ENCODE measurements at regions not wholly inside any gene's neighbourhood (a gene's known extent, or its start where the extent isn't known, plus 50 kb on each side); places are given as distances from the start of the nearest gene placed in this dataset.
"Not testable (repeated sequence)": the region's sequence is repeated elsewhere in the genome, so short reads cannot be mapped to it uniquely, and the experiment has no call there.

DNA sequence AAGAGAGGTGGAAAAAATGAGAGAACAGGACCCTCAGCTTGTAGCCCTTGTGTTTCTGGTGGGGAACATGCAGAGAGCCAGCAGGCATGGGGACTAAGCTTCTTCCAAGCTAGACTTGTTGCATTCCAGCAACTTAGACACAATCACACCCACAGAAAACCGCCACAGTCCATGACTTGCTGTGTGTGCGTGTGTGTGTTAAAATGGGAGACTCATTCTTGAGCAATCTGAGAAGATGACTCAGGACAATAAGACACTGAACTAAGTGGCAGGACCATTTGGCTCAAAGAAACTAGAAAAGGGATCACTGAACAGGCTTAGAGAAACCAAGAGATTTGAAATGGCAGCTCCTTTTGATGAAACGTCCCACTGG, 78.0 kb downstream of the HLX start:
- Histone ChIP-seq H3K4me1 (ENCODE audit: insufficient read depth, low read length) (no peaks in the 10 kb centered on the region), H3K4me3 (ENCODE audit: low read length) (no peak overlapping the region), H3K27me3 (ENCODE audit: insufficient read depth, low read length, poor library complexity, severe bottlenecking) (no peaks in the 10 kb centered on the region), H3K36me3 (ENCODE audit: insufficient read depth, low read length) (no peaks in the 10 kb centered on the region), H3K9me3 (ENCODE audit: low read length) (no peaks in the 10 kb centered on the region), H3K27ac (ENCODE audit: low read depth, low read length) (no peak overlapping the region)
- no peaks in the 10 kb centered on the region for H3K4me1 Mint-ChIP-seq
- POLR2A ChIA-PET: no interaction called here
- no peak overlapping the region for H3K4me3 Mint-ChIP-seq
- CTCF ChIA-PET: no interaction called here
- no peaks in the 10 kb centered on the region for H3K27me3 Mint-ChIP-seq
- DNase-seq: no peak
- H3K36me3 Mint-ChIP-seq: no peaks in the 10 kb centered on the region
- no peak overlapping the region for H3K27ac Mint-ChIP-seq
- peaks cover 0 to 5% (median 0%) of the 10 kb centered on the region in 5 donors for H3K9me3 Mint-ChIP-seq

DNA sequence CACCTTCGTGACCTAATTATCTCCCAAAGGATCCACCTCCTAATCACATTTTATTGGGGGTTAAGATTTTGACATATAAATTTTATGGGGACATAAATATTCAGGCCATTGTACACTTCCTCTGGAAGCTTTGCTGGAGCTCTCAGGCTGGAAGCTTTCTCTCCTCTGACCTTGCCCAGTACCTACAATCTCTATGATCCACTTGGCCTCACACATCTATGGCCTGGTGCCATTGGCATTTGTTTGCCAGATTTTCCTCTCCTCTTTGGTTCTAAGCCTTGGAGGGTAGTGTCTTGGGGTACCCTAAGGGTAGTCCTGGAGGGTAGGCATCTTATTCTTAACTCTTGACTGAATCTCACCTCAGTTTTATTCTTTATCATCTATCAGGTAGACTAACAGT, 79.0 kb downstream of the HLX start:
- H3K9me3 Mint-ChIP-seq: peaks cover 0 to 5% (median 0%) of the 10 kb centered on the region in 5 donors
- no peak for DNase-seq
- H3K27me3 Mint-ChIP-seq: no peaks in the 10 kb centered on the region
- H3K4me3 Mint-ChIP-seq: no peak overlapping the region
- H3K4me1 ChIP-seq (ENCODE audit: insufficient read depth, low read length): no peaks in the 10 kb centered on the region
- no peaks in the 10 kb centered on the region for H3K36me3 ChIP-seq (ENCODE audit: insufficient read depth, low read length)
- ChIA-PET POLR2A (no interaction called here), CTCF (no interaction called here)
- no peaks in the 10 kb centered on the region for H3K36me3 Mint-ChIP-seq
- H3K4me3 ChIP-seq (ENCODE audit: low read length): no peak overlapping the region
- no peak overlapping the region for H3K27ac ChIP-seq (ENCODE audit: low read depth, low read length)
- H3K4me1 Mint-ChIP-seq: no peaks in the 10 kb centered on the region
- no peaks in the 10 kb centered on the region for H3K9me3 ChIP-seq (ENCODE audit: low read length)
- H3K27ac Mint-ChIP-seq: no peak overlapping the region
- no peaks in the 10 kb centered on the region for H3K27me3 ChIP-seq (ENCODE audit: insufficient read depth, low read length, poor library complexity, severe bottlenecking)

DNA sequence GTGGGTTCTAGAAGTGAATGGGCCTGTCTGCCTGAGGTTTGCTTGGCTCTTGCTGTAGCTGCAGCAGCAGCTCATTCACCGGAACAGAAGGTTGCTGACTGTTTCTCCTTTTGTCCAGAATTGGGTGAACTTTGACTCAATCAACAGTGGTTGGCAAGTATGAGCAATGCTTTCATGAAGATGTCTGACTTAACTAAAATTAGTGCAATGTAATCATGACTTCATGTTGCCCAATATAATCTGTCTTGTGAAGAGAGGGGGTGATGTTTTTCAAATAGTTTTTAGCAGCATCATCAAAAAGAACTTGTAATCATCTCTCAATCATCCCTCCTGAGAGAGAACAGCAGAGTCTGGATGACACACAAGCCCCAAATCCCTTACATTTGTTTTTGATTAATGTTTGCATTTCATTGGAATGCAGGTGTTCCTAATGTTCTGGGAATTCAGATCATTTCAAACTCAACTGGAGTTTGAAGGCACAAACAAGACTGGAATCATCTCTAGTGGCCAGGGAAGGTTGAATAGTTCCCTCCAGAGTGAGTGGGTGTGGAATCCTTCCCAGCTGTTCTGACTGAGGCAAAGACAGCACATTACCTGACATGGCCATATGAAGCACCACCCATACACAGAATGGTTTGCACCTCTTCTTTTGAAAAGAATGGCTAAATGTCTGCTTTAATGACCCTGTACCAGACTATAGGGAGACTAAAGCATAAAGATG, 82.9 kb downstream of the HLX start:
- Mint-ChIP-seq H3K9me3 (peaks cover 0 to 11% (median 6%) of the 10 kb centered on the region in 5 donors), H3K4me1 (no peaks in the 10 kb centered on the region), H3K27me3 (no peaks in the 10 kb centered on the region), H3K27ac (no peak overlapping the region), H3K36me3 (no peaks in the 10 kb centered on the region), H3K4me3 (no peak overlapping the region)
- Histone ChIP-seq H3K4me1 (ENCODE audit: insufficient read depth, low read length) (no peaks in the 10 kb centered on the region), H3K36me3 (ENCODE audit: insufficient read depth, low read length) (no peaks in the 10 kb centered on the region), H3K4me3 (ENCODE audit: low read length) (no peak overlapping the region), H3K27ac (ENCODE audit: low read depth, low read length) (no peak overlapping the region), H3K27me3 (ENCODE audit: insufficient read depth, low read length, poor library complexity, severe bottlenecking) (no peaks in the 10 kb centered on the region), H3K9me3 (ENCODE audit: low read length) (no peaks in the 10 kb centered on the region)
- DNase-seq: no peak
- POLR2A ChIA-PET: no interaction called here
- CTCF ChIA-PET: no interaction called here

DNA sequence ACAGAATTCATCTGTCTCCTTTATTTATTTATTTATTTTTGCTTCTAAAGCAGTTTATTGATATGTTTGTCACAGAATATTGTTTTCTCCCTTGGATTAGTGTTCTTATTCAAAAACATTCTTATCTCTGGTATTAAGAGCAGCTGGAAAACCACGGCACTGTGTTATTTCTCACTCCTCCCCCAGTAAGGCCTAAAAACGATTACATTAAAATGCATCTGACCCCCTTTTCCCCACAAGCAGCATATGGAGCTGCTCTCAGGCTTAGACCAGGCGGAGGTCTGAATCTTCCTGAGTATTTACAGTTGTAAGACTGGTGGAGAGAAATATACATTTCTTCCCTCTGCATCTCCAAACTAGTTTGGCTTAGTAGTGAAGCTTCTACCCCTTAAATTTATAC, 86.8 kb downstream of the HLX start:
- POLR2A ChIA-PET: no interaction called here

DNA sequence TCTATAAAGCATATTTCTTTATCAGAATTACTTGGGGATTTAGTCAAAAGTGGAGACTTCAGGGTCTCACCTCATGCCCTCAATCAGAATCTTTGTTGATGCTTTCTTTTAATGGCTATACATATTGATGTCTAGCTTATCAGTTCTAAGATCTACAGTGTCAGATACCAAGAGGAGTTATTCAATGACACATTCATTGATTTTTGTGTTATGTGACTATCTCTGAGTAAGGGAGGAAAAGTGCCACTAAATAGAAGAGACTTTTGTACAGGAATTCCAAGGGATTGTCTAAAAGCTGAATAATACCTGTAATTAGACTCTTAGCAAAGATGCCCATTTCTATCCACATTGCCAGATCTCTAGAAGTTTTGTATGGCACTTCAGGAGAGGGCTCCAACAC, 87.2 kb downstream of the HLX start:
- POLR2A ChIA-PET: no interaction called here
- Mint-ChIP-seq H3K4me3 (no peak overlapping the region), H3K4me1 (no peaks in the 10 kb centered on the region)

More for the DNA sequence above, 86.8 kb downstream of the HLX start:
- H3K4me3 ChIP-seq (ENCODE audit: low read length): no peak overlapping the region
- H3K4me3 Mint-ChIP-seq: no peak overlapping the region
- CTCF ChIA-PET: no interaction called here
- H3K36me3 Mint-ChIP-seq: no peaks in the 10 kb centered on the region
- H3K9me3 Mint-ChIP-seq: peaks cover 0 to 9% (median 6%) of the 10 kb centered on the region in 5 donors
- DNase-seq: no peak
- no peaks in the 10 kb centered on the region for H3K9me3 ChIP-seq (ENCODE audit: low read length)
- no peaks in the 10 kb centered on the region for H3K27me3 Mint-ChIP-seq
- no peaks in the 10 kb centered on the region for H3K36me3 ChIP-seq (ENCODE audit: insufficient read depth, low read length)
- no peak overlapping the region for H3K27ac ChIP-seq (ENCODE audit: low read depth, low read length)
- no peaks in the 10 kb centered on the region for H3K27me3 ChIP-seq (ENCODE audit: insufficient read depth, low read length, poor library complexity, severe bottlenecking)
- no peaks in the 10 kb centered on the region for H3K4me1 ChIP-seq (ENCODE audit: insufficient read depth, low read length)
- no peaks in the 10 kb centered on the region for H3K4me1 Mint-ChIP-seq
- H3K27ac Mint-ChIP-seq: no peak overlapping the region

DNA sequence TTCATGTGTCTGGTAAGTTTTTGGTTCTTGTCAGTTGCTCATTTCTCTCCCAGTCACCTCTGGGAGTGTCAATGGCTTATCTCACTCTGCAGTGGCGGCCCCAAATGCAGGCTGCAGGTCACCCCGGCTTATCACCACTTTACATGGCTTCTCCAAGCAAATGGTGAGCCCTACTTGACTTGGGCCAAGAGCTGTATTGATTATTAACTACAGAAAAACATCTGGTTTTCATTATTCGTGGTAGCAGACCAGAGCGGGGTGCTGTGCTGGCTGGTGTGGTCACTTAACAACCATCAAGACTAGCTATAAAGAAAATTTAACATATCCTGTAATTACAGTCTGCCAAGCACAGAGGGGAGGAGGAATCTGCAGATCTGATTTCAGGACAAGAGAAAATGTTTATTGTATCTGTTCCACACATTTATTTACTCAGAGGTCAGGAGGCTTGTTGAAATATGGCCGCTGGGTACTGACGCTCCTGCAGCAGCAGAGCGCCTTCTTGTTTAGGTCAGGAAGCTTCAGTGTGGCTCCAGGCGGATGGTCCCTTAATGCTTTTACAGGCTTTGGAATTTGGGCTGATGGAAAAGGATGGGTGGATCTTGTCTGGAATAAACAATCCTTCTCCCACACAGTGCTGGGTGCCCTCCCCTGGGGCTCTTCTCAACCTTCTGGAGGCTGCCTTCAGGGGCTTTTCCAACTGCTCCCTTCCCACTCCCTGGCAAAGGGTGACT, 87.8 kb downstream of the HLX start:
- no peaks in the 10 kb centered on the region for H3K27me3 Mint-ChIP-seq
- no peaks in the 10 kb centered on the region for H3K4me1 Mint-ChIP-seq
- Histone ChIP-seq H3K4me3 (ENCODE audit: low read length) (no peak overlapping the region), H3K27ac (ENCODE audit: low read depth, low read length) (no peak overlapping the region), H3K9me3 (ENCODE audit: low read length) (no peaks in the 10 kb centered on the region), H3K4me1 (ENCODE audit: insufficient read depth, low read length) (no peaks in the 10 kb centered on the region), H3K27me3 (ENCODE audit: insufficient read depth, low read length, poor library complexity, severe bottlenecking) (no peaks in the 10 kb centered on the region), H3K36me3 (ENCODE audit: insufficient read depth, low read length) (no peaks in the 10 kb centered on the region)
- no peak for DNase-seq
- no peaks in the 10 kb centered on the region for H3K36me3 Mint-ChIP-seq
- ChIA-PET CTCF (no interaction called here), POLR2A (no interaction called here)
- H3K4me3 Mint-ChIP-seq: no peak overlapping the region
- peaks cover 0 to 9% (median 6%) of the 10 kb centered on the region in 5 donors for H3K9me3 Mint-ChIP-seq
- H3K27ac Mint-ChIP-seq: no peak overlapping the region

More for the DNA sequence above, 87.2 kb downstream of the HLX start:
- no peak for DNase-seq
- H3K9me3 ChIP-seq (ENCODE audit: low read length): no peaks in the 10 kb centered on the region
- CTCF ChIA-PET: no interaction called here
- H3K9me3 Mint-ChIP-seq: peaks cover 0 to 9% (median 6%) of the 10 kb centered on the region in 5 donors
- H3K27me3 ChIP-seq (ENCODE audit: insufficient read depth, low read length, poor library complexity, severe bottlenecking): no peaks in the 10 kb centered on the region
- H3K36me3 Mint-ChIP-seq: no peaks in the 10 kb centered on the region
- H3K27me3 Mint-ChIP-seq: no peaks in the 10 kb centered on the region
- H3K27ac ChIP-seq (ENCODE audit: low read depth, low read length): no peak overlapping the region
- H3K27ac Mint-ChIP-seq: no peak overlapping the region
- H3K4me3 ChIP-seq (ENCODE audit: low read length): no peak overlapping the region
- no peaks in the 10 kb centered on the region for H3K4me1 ChIP-seq (ENCODE audit: insufficient read depth, low read length)
- H3K36me3 ChIP-seq (ENCODE audit: insufficient read depth, low read length): no peaks in the 10 kb centered on the region

DNA sequence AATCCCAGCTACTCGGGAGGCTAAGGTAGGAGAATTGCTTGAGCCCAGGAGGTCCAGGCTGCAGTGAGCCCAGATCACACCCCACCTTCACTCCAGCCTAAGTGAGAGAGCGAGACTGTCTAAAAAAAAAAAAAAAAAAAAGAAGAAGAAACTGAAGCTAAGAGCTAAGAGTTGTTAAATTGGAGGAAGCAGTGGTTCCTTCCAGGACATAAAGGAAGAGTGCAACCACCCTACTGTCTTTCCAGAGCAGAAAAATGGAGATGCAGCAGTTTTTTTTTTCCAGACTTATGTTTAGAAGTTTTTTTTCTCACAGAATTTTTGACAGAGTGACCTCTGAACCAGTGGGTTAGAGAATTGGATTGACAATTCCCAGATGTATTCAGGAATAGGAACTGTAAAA, 88.7 kb downstream of the HLX start:
- H3K9me3 ChIP-seq (ENCODE audit: low read length): no peaks in the 10 kb centered on the region
- no peak overlapping the region for H3K27ac ChIP-seq (ENCODE audit: low read depth, low read length)
- ChIA-PET CTCF (no interaction called here), POLR2A (no interaction called here)
- no peaks in the 10 kb centered on the region for H3K4me1 ChIP-seq (ENCODE audit: insufficient read depth, low read length)
- H3K27ac Mint-ChIP-seq: no peak overlapping the region
- no peak overlapping the region for H3K4me3 ChIP-seq (ENCODE audit: low read length)
- DNase-seq: no peak
- H3K36me3 Mint-ChIP-seq: no peaks in the 10 kb centered on the region
- no peaks in the 10 kb centered on the region for H3K27me3 Mint-ChIP-seq
- no peaks in the 10 kb centered on the region for H3K4me1 Mint-ChIP-seq
- H3K36me3 ChIP-seq (ENCODE audit: insufficient read depth, low read length): no peaks in the 10 kb centered on the region
- peaks cover 0 to 10% (median 6%) of the 10 kb centered on the region in 5 donors for H3K9me3 Mint-ChIP-seq
- no peak overlapping the region for H3K4me3 Mint-ChIP-seq
- no peaks in the 10 kb centered on the region for H3K27me3 ChIP-seq (ENCODE audit: insufficient read depth, low read length, poor library complexity, severe bottlenecking)

DNA sequence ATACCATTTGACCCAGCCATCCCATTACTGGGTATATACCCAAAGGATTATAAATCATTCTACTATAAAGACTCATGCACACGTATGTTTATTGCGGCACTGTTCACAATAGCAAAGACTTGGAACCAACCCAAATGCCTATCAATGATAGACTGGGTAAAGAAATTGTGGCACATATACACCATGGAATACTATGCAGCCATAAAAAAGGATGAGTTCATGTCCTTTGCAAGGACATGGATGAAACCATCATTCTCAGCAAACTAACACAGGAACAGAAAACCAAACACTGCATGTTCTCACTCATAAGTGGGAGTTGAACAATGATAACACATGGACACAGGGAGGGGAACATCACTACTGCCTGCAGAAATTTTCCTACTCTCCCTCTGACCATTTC, 90.0 kb downstream of the HLX start:
- H3K4me1 Mint-ChIP-seq; H3K27me3 Mint-ChIP-seq; POLR2A ChIA-PET; H3K36me3 Mint-ChIP-seq; H3K4me3 ChIP-seq (ENCODE audit: low read length); DNase-seq; H3K4me1 ChIP-seq (ENCODE audit: insufficient read depth, low read length); CTCF ChIA-PET; H3K27me3 ChIP-seq (ENCODE audit: insufficient read depth, low read length, poor library complexity, severe bottlenecking); H3K36me3 ChIP-seq (ENCODE audit: insufficient read depth, low read length); H3K9me3 ChIP-seq (ENCODE audit: low read length); H3K4me3 Mint-ChIP-seq; H3K27ac Mint-ChIP-seq; H3K9me3 Mint-ChIP-seq; H3K27ac ChIP-seq (ENCODE audit: low read depth, low read length): not testable (repeated sequence)

Data from CD8-positive, alpha-beta memory T cell (primary cell).